ENCODE measurements at regions not wholly inside any gene's neighbourhood (a gene's known extent, or its start where the extent isn't known, plus 50 kb on each side); places are given as distances from the start of the nearest gene placed in this dataset.

GRCh38 chr2:226308986-226309385, 490.6 kb downstream of the IRS1 start:
- TF ChIP-seq CTCF (IDR thresholded peaks at IDR 0.05) = no peak
- Histone ChIP-seq H3K4me1 (peaks cover 0 to 28% (median 7%) of the 10 kb centered on the region in 4 donors), H3K36me3 (no peaks in the 10 kb centered on the region), H3K27ac (peak overlapping the region; percentile 24 to 39), H3K9me3 (no peaks in the 10 kb centered on the region), H3K4me3 (no peak overlapping the region), H3K27me3 (no peaks in the 10 kb centered on the region)
- no peak for DNase-seq
- intact Hi-C loops (cut with DNase I; ENCODE audit: low total_unique reads) = no loop called here

- Histone ChIP-seq H3K4me1 (peaks cover 0 to 28% (median 10%) of the 10 kb centered on the region in 4 donors), H3K9me3 (no peaks in the 10 kb centered on the region), H3K36me3 (no peaks in the 10 kb centered on the region), H3K27ac (no peak overlapping the region), H3K4me3 (no peak overlapping the region), H3K27me3 (no peaks in the 10 kb centered on the region)
- no peak for TF ChIP-seq CTCF (IDR thresholded peaks at IDR 0.05)
- intact Hi-C loops (cut with DNase I; ENCODE audit: low total_unique reads) = no loop called here
- DNase-seq = no peak
These were observed 491.3 kb downstream of the IRS1 start for GRCh38 chr2:226308323-226308680.

GRCh38 chr2:226307487-226308322, 491.9 kb downstream of the IRS1 start:
- TF ChIP-seq CTCF (IDR thresholded peaks at IDR 0.05) = no peak
- Histone ChIP-seq H3K36me3 (no peaks in the 10 kb centered on the region), H3K27ac (no peak overlapping the region), H3K27me3 (no peaks in the 10 kb centered on the region), H3K9me3 (no peaks in the 10 kb centered on the region), H3K4me3 (no peak overlapping the region), H3K4me1 (peaks cover 0 to 28% (median 11%) of the 10 kb centered on the region in 4 donors)
- intact Hi-C loops (cut with DNase I; ENCODE audit: low total_unique reads) = no loop called here
- DNase-seq = no peak

- intact Hi-C loops (cut with DNase I; ENCODE audit: low total_unique reads) = no loop called here
- DNase-seq = no peak
- H3K36me3 ChIP-seq = no peaks in the 10 kb centered on the region
These were observed 492.7 kb downstream of the IRS1 start for GRCh38 chr2:226306969-226307368.

GRCh38 chr2:226304308-226304707, 495.3 kb downstream of the IRS1 start:
- TF ChIP-seq CTCF (IDR thresholded peaks at IDR 0.05) = no peak
- Histone ChIP-seq H3K9me3 (no peaks in the 10 kb centered on the region), H3K36me3 (no peaks in the 10 kb centered on the region), H3K27ac (no peak overlapping the region), H3K27me3 (no peaks in the 10 kb centered on the region), H3K4me3 (no peak overlapping the region), H3K4me1 (peaks cover 0 to 7% (median 5%) of the 10 kb centered on the region in 4 donors)
- intact Hi-C loops (cut with DNase I; ENCODE audit: low total_unique reads) = no loop called here
- DNase-seq = no peak

More at GRCh38 chr2:226306969-226307368, 492.7 kb downstream of the IRS1 start:
- TF ChIP-seq CTCF (IDR thresholded peaks at IDR 0.05) = no peak
- Histone ChIP-seq H3K4me1 (peaks cover 0 to 28% (median 11%) of the 10 kb centered on the region in 4 donors), H3K27ac (no peak overlapping the region), H3K9me3 (no peaks in the 10 kb centered on the region), H3K27me3 (no peaks in the 10 kb centered on the region), H3K4me3 (no peak overlapping the region)
